ENCODE measurements at regions not wholly inside any gene's neighbourhood (a gene's known extent, or its start where the extent isn't known, plus 50 kb on each side); places are given as distances from the start of the nearest gene placed in this dataset.

- TF ChIP-seq, protein P1, sequence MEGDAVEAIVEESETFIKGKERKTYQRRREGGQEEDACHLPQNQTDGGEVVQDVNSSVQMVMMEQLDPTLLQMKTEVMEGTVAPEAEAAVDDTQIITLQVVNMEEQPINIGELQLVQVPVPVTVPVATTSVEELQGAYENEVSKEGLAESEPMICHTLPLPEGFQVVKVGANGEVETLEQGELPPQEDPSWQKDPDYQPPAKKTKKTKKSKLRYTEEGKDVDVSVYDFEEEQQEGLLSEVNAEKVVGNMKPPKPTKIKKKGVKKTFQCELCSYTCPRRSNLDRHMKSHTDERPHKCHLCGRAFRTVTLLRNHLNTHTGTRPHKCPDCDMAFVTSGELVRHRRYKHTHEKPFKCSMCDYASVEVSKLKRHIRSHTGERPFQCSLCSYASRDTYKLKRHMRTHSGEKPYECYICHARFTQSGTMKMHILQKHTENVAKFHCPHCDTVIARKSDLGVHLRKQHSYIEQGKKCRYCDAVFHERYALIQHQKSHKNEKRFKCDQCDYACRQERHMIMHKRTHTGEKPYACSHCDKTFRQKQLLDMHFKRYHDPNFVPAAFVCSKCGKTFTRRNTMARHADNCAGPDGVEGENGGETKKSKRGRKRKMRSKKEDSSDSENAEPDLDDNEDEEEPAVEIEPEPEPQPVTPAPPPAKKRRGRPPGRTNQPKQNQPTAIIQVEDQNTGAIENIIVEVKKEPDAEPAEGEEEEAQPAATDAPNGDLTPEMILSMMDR (IDR thresholded peaks at IDR 0.05), result no peak
- TF ChIP-seq POLR2A (IDR thresholded peaks at IDR 0.05), result no peak
Observed at GRCh38 chr2:140041811-140042210, 1261.6 kb upstream of the NXPH2 start.
